Smooth muscle cell (in vitro differentiated cells): ENCODE measurements at regions not wholly inside any gene's neighbourhood (a gene's known extent, or its start where the extent isn't known, plus 50 kb on each side); places are given as distances from the start of the nearest gene placed in this dataset.
A peak's percentile ranks its signal among the peaks of the same experiment; 100 is the strongest.

Experiments
- DNase-seq: peaks from one replicate; lab custom pipeline; 2025; ENCODE audit not compliant: unreplicated experiment; lab: John Stamatoyannopoulos, UW
- H2AFZ ChIP-seq: fragments of 200-600 bp; sonication (generic); 2 replicates; pipeline ENCODE4 v1.6.0; 2016; ENCODE audit warnings: antibody characterized with exemption, low read depth, mild to moderate bottlenecking
- H3F3A ChIP-seq: fragments of 200-600 bp; sonication (generic); 2 replicates; pipeline ENCODE4 v1.6.0; 2017; ENCODE audit warnings: antibody characterized with exemption, low read depth
- H3K27ac ChIP-seq: fragments of 200-600 bp; sonication (generic); 2 replicates; pipeline ENCODE4 v1.5.1; 2016; ENCODE audit warnings: low read depth, mild to moderate bottlenecking
- H3K27me3 ChIP-seq: fragments of 200-600 bp; sonication (generic); 2 replicates; pipeline ENCODE4 v1.6.1; 2016; ENCODE audit warnings: low read depth, mild to moderate bottlenecking
- H3K36me3 ChIP-seq: fragments of 200-600 bp; sonication (generic); 2 replicates; pipeline ENCODE4 v1.5.1; 2016; ENCODE audit warnings: low read depth
- H3K4me1 ChIP-seq: fragments of 200-600 bp; sonication (generic); 2 replicates; pipeline ENCODE4 v1.5.1; 2016; ENCODE audit warnings: low read depth
- H3K4me2 ChIP-seq: fragments of 200-600 bp; sonication (generic); 2 replicates; pipeline ENCODE4 v1.6.0; 2016; ENCODE audit warnings: mild to moderate bottlenecking
- H3K4me3 ChIP-seq: fragments of 200-600 bp; sonication (generic); 2 replicates; pipeline ENCODE4 v1.5.1; 2016; ENCODE audit warnings: mild to moderate bottlenecking
- H3K79me2 ChIP-seq: fragments of 200-600 bp; sonication (generic); 2 replicates; pipeline ENCODE4 v1.6.0; 2016; ENCODE audit warnings: low read depth, mild to moderate bottlenecking
- H3K9ac ChIP-seq: fragments of 200-600 bp; sonication (generic); 2 replicates; pipeline ENCODE4 v1.6.0; 2016; ENCODE audit warnings: low read depth
- H3K9me3 ChIP-seq: fragments of 200-600 bp; sonication (generic); replicated peaks from 2 replicates; pipeline ENCODE4 v1.5.1; 2016; ENCODE audit warnings: low read depth
- H4K20me1 ChIP-seq: fragments of 200-600 bp; sonication (generic); 2 replicates; pipeline ENCODE4 v1.6.0; 2016; ENCODE audit warnings: low read depth
- CTCF ChIP-seq: fragments of 200-600 bp; sonication (generic); IDR thresholded peaks from 2 replicates; pipeline ENCODE4 v1.5.1; 2017; ENCODE audit warnings: borderline replicate concordance, mild to moderate bottlenecking, antibody characterized with exemption; ENCODE audit not compliant: insufficient read depth, poor library complexity, severe bottlenecking
- WGBS: methylation state at CpG from one replicate; pipeline ENCODE4 v1.1.7; 2016; ENCODE audit warnings: low lambda C conversion rate; 5-methylcytosine and 5-hydroxymethylcytosine counted together

DNA sequence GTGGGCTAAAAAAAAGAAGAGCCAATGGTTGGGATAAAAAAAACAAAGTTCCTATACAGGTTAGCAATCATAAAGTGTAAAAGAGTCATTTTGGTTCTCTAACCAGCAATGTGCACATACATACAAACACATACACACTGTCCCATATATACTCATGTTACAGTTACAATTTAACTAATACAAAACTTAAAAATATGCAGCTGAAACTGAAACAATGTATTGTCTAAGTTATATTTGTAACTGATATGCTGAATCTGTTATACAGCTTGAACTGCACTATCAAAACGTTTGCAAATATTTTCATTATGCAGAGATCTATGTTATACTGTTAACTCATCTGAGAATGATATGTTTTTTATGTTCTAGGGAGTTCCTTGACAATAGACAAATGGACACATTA lies 173.7 kb downstream of the KLF12 start:
- Histone ChIP-seq H2AFZ (no peak overlapping the region), H3K4me3 (no peak overlapping the region), H3K9me3 (no peaks in the 10 kb centered on the region), H3K9ac (no peak overlapping the region), H3F3A (no peaks in the 10 kb centered on the region), H3K4me1 (no peaks in the 10 kb centered on the region), H4K20me1 (peaks cover 7% of the 10 kb centered on the region), H3K4me2 (no peak overlapping the region), H3K36me3 (no peaks in the 10 kb centered on the region), H3K27ac (no peak overlapping the region), H3K79me2 (no peaks in the 10 kb centered on the region), H3K27me3 (no peaks in the 10 kb centered on the region)
- 90% methylated on average over 1 of the region's 1 CpG for WGBS
- TF ChIP-seq CTCF: no peak
- DNase-seq: no peak

DNA sequence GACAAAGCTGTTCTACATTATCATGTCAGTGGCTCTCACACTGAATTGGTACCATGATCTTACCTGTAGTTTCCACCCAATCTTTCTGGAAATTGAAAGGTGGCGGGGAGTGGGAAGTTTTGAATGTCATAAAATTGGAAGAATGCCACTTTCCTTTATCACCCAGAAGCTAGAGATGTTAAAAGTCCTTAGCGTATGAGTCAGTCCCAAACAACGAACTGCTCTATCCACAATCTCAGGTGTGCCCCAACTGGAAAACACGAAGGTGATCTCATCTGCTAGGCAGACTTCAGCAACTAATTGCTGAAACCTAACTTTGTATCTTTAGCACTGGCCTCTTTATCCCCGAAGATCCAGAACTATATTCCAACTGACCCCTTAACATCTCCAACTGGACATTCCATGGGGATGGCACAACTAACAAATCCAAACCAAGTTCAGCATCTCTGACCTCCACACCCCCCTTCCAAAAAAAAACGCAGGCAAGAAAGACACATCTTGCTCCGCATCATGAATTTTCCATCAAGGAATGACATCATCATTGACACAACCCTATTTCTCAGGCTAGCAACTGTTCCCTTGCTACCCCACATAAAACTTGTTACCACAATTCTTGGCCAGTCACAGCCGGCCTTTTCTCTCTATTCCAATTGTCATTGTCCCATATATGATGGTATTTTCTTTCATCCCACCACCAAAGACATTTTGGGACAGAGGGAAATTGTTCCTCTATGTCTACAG lies 175.4 kb downstream of the KLF12 start:
- H3K27me3 ChIP-seq: no peaks in the 10 kb centered on the region
- H3K4me3 ChIP-seq: no peak overlapping the region
- no peak overlapping the region for H2AFZ ChIP-seq
- H3K9me3 ChIP-seq: no peaks in the 10 kb centered on the region
- no peaks in the 10 kb centered on the region for H3K36me3 ChIP-seq
- 79% methylated on average over 8 of the region's 8 CpGs for WGBS
- H3K79me2 ChIP-seq: no peaks in the 10 kb centered on the region
- no peak for DNase-seq
- H4K20me1 ChIP-seq: peaks cover 7% of the 10 kb centered on the region
- no peak for TF ChIP-seq CTCF
- H3K4me1 ChIP-seq: no peaks in the 10 kb centered on the region
- no peak overlapping the region for H3K4me2 ChIP-seq
- no peak overlapping the region for H3K9ac ChIP-seq
- peak overlapping the region; percentile 80 for H3K27ac ChIP-seq
- no peaks in the 10 kb centered on the region for H3F3A ChIP-seq

- DNase-seq: no peak
- Histone ChIP-seq H3K4me1 (no peaks in the 10 kb centered on the region), H3F3A (peaks cover 2% of the 10 kb centered on the region), H3K79me2 (no peaks in the 10 kb centered on the region), H3K27ac (no peak overlapping the region), H3K36me3 (no peaks in the 10 kb centered on the region), H3K9ac (no peak overlapping the region), H3K4me3 (no peak overlapping the region), H4K20me1 (peaks cover 3% of the 10 kb centered on the region), H3K4me2 (no peak overlapping the region), H3K27me3 (no peaks in the 10 kb centered on the region), H3K9me3 (no peaks in the 10 kb centered on the region), H2AFZ (no peak overlapping the region)
- no peak for TF ChIP-seq CTCF
- WGBS: 92% methylated on average over 5 of the region's 5 CpGs
Measured at GRCh38 chr13:73957889-73958288, 176.3 kb downstream of the KLF12 start.
